ENCODE measurements at regions not wholly inside any gene's neighbourhood (a gene's known extent, or its start where the extent isn't known, plus 50 kb on each side); places are given as distances from the start of the nearest gene placed in this dataset.
"Not testable (repeated sequence)": the region's sequence is repeated elsewhere in the genome, so short reads cannot be mapped to it uniquely, and the experiment has no call there.

GRCh38 chr12:97061171-97061570 is 154.1 kb downstream of the NEDD1 start:
- Mint-ChIP-seq H3K36me3 (ENCODE audit: low read depth) (no peaks in the 10 kb centered on the region), H3K4me3 (no peak overlapping the region), H3K27me3 (peaks cover 3% of the 10 kb centered on the region), H3K9me3 (peaks cover 4% of the 10 kb centered on the region), H3K4me1 (no peaks in the 10 kb centered on the region), H3K27ac (no peak overlapping the region)
- ATAC-seq (no peak), DNase-seq (no peak)

GRCh38 chr12:97063292-97063935 is 156.4 kb downstream of the NEDD1 start:
- Mint-ChIP-seq H3K27me3 (peaks cover 3% of the 10 kb centered on the region), H3K36me3 (ENCODE audit: low read depth) (no peaks in the 10 kb centered on the region), H3K4me3 (no peak overlapping the region), H3K4me1 (no peaks in the 10 kb centered on the region), H3K27ac (no peak overlapping the region), H3K9me3 (no peaks in the 10 kb centered on the region)
- ATAC-seq (no peak), DNase-seq (no peak)

DNA sequence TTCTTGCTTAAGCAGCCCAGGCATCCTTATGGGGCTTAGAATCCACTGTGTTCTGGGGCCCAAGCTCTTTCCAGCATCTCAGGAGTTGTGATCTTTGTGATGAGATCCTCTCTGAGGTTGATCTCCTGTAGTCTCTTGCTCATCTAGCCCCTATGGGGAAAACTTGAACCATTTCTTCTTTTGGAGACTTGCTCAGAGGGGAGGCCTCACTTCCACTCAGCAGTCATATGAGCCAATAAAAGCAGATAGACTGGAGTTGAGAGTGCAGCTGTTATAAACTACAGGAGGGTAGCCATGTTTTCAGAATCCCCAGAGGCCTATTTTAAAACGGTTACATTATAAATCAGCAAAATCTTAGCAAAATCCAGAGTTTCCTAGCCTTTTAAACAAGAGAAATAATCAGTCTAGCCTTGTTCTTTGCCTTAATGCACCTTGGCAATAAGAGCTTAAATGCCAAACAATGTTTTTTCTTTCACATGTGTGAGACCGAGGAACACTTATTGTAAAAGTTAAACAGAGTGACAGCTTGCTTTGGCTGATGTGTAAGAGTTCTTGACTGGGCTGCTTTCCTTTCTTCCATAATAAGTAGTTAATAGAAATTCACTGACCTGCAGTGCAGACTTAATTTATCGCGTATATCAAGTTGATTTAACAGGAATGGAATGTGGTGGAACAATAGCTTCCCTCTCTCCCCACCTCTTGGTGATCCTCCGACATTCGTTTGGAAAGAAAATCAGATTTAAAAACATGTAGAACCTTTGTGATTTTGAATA is 168.3 kb downstream of the NEDD1 start:
- no peak for DNase-seq
- no peak overlapping the region for H3K27ac Mint-ChIP-seq
- no peaks in the 10 kb centered on the region for H3K36me3 Mint-ChIP-seq (ENCODE audit: low read depth)
- H3K9me3 Mint-ChIP-seq: peaks cover 3% of the 10 kb centered on the region
- no peaks in the 10 kb centered on the region for H3K27me3 Mint-ChIP-seq
- H3K4me3 Mint-ChIP-seq: no peak overlapping the region
- no peaks in the 10 kb centered on the region for H3K4me1 Mint-ChIP-seq
- no peak for ATAC-seq

DNA sequence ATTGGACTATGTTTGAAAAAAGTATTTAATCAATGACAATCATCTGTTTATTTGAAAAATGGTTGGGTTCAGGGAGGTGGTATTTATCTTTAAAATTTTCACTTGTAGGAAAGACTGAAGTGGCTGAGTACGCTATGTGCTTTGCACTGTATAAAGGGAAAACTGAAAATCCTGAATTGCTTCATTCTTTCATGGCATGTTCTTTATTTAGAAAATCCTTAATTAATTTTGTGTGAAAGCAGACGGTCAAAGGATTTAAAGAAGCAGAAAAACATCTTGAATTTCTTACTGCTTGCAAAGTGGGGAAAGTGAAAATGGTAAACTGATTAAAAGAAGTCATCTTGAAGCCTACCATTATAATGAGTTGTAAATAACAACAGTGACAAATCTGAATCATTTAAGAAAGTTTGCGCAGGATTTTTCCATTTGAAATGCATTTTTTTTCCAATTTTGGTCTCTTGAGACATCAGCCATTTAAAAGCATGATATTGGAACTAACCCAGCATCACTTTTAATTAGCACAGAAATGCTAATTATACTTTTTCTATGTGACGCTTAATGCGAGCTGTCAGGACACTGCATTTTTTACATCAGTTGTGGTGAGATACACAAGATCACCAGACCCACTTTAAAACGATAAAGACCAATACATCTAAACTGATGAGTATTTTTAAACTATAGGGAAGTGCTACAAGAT is 169.0 kb downstream of the NEDD1 start:
- no peak overlapping the region for H3K27ac Mint-ChIP-seq
- H3K4me3 Mint-ChIP-seq: no peak overlapping the region
- peaks cover 3% of the 10 kb centered on the region for H3K9me3 Mint-ChIP-seq
- no peak for ATAC-seq
- DNase-seq: no peak
- no peaks in the 10 kb centered on the region for H3K4me1 Mint-ChIP-seq
- no peaks in the 10 kb centered on the region for H3K36me3 Mint-ChIP-seq (ENCODE audit: low read depth)
- H3K27me3 Mint-ChIP-seq: no peaks in the 10 kb centered on the region

DNA sequence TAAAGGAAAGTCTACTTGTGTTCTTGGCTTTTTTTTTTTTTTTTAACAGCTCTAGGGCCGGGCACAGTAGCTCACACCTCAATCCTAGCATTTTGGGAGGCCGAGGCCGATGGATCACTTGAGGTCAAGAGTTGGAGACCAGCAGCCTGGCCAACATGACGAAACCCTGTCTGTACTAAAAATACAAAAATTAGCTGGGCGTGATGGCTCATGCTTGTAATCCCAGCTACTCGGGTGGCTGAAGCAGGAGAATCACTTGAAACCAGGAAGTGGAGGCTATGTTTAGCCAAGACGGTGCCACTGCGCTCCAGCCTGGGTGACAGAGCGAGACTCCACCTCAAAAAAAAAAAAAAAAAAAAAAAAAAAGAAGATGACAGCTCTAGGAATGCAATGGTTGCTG is 169.9 kb downstream of the NEDD1 start:
- not testable (repeated sequence) for H3K4me3 Mint-ChIP-seq

DNA sequence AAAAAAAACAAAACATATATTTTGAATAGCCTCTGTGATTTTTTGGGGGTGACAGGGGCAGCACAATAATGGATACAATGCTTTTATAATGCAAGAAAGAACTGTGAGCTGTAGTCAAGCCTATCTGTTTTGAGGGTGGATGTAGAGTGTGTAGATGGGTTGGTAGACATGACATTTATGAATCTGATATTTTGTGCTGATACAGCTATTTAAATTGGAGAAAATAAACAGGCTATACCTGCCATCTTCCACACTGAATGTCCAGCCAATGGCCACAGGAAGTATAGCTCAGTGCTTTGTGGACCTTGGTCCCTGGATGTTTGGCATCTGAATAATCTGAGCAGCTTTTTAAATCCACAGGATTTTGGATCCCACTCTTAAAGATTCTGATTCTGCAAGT is 175.0 kb downstream of the NEDD1 start:
- no peaks in the 10 kb centered on the region for H3K36me3 Mint-ChIP-seq (ENCODE audit: low read depth)
- ATAC-seq (no peak), DNase-seq (no peak)
- H3K4me3 Mint-ChIP-seq: no peak overlapping the region
- no peaks in the 10 kb centered on the region for H3K9me3 Mint-ChIP-seq
- no peaks in the 10 kb centered on the region for H3K4me1 Mint-ChIP-seq
- no peak overlapping the region for H3K27ac Mint-ChIP-seq
- H3K27me3 Mint-ChIP-seq: no peaks in the 10 kb centered on the region

More for the DNA sequence above, 169.9 kb downstream of the NEDD1 start:
- H3K4me1 Mint-ChIP-seq; ATAC-seq; H3K27me3 Mint-ChIP-seq; H3K27ac Mint-ChIP-seq; DNase-seq; H3K9me3 Mint-ChIP-seq; H3K36me3 Mint-ChIP-seq (ENCODE audit: low read depth): not testable (repeated sequence)

GRCh38 chr12:97093187-97093683 is 186.2 kb downstream of the NEDD1 start:
- Mint-ChIP-seq H3K4me3 (no peak overlapping the region), H3K27me3 (peaks cover 4% of the 10 kb centered on the region), H3K9me3 (no peaks in the 10 kb centered on the region), H3K4me1 (no peaks in the 10 kb centered on the region), H3K36me3 (ENCODE audit: low read depth) (no peaks in the 10 kb centered on the region), H3K27ac (no peak overlapping the region)
- DNase-seq (no peak), ATAC-seq (no peak)

DNA sequence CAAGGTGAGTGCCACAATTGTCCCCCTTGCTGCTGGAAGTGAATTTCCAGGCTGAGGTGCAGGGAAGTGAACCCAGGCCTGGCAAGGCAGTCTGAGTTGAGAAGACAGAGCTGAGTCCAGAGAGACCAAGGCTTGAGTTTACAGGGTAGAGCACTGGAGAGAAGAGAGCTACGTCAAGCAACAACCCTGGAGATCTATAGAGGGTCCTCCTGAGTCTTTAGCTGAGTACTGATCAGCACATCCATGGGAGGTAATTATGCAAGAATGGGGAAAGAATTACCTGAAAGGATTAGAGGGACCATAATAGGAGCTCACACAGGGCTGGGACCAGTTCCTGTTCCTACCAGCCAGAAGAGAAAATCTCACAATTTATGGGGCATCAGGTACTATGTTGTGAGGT is 190.7 kb downstream of the NEDD1 start:
- DNase-seq: no peak
- Mint-ChIP-seq H3K27ac (no peak overlapping the region), H3K9me3 (peaks cover 5% of the 10 kb centered on the region), H3K4me3 (no peak overlapping the region), H3K36me3 (ENCODE audit: low read depth) (no peaks in the 10 kb centered on the region), H3K27me3 (no peaks in the 10 kb centered on the region), H3K4me1 (no peaks in the 10 kb centered on the region)
- no peak for ATAC-seq

GRCh38 chr12:97109441-97109840 is 202.4 kb downstream of the NEDD1 start:
- ATAC-seq: no peak
- DNase-seq: no peak
- Mint-ChIP-seq H3K4me1 (no peaks in the 10 kb centered on the region), H3K27me3 (peaks cover 5% of the 10 kb centered on the region), H3K27ac (no peak overlapping the region), H3K4me3 (no peak overlapping the region), H3K9me3 (peaks cover 8% of the 10 kb centered on the region), H3K36me3 (ENCODE audit: low read depth) (no peaks in the 10 kb centered on the region)

- no peak for DNase-seq
- Mint-ChIP-seq H3K27ac (no peak overlapping the region), H3K36me3 (ENCODE audit: low read depth) (no peaks in the 10 kb centered on the region), H3K27me3 (peaks cover 3% of the 10 kb centered on the region), H3K4me1 (no peaks in the 10 kb centered on the region), H3K9me3 (peaks cover 5% of the 10 kb centered on the region), H3K4me3 (no peak overlapping the region)
- no peak for ATAC-seq
Measured at GRCh38 chr12:97112136-97112535, 205.1 kb downstream of the NEDD1 start.

- peaks cover 5% of the 10 kb centered on the region for H3K9me3 Mint-ChIP-seq
- ATAC-seq (no peak), DNase-seq (no peak)
- no peak overlapping the region for H3K27ac Mint-ChIP-seq
- no peaks in the 10 kb centered on the region for H3K4me1 Mint-ChIP-seq
- H3K4me3 Mint-ChIP-seq: no peak overlapping the region
- H3K27me3 Mint-ChIP-seq: no peaks in the 10 kb centered on the region
- no peaks in the 10 kb centered on the region for H3K36me3 Mint-ChIP-seq (ENCODE audit: low read depth)
Measured at GRCh38 chr12:97118796-97119375, 211.8 kb downstream of the NEDD1 start.

GRCh38 chr12:97127061-97127460 is 220.0 kb downstream of the NEDD1 start:
- peaks cover 3% of the 10 kb centered on the region for H3K27me3 Mint-ChIP-seq
- no peaks in the 10 kb centered on the region for H3K4me1 Mint-ChIP-seq
- ATAC-seq (no peak), DNase-seq (no peak)
- peaks cover 5% of the 10 kb centered on the region for H3K9me3 Mint-ChIP-seq
- H3K4me3 Mint-ChIP-seq: no peak overlapping the region
- no peaks in the 10 kb centered on the region for H3K36me3 Mint-ChIP-seq (ENCODE audit: low read depth)
- H3K27ac Mint-ChIP-seq: no peak overlapping the region

- Mint-ChIP-seq H3K36me3 (ENCODE audit: low read depth) (no peaks in the 10 kb centered on the region), H3K27ac (no peak overlapping the region), H3K4me1 (no peaks in the 10 kb centered on the region), H3K27me3 (peaks cover 4% of the 10 kb centered on the region), H3K9me3 (peaks cover 5% of the 10 kb centered on the region), H3K4me3 (no peak overlapping the region)
- DNase-seq (no peak), ATAC-seq (no peak)
Measured at GRCh38 chr12:97131220-97131981, 224.3 kb downstream of the NEDD1 start.

GRCh38 chr12:97132270-97132669 is 225.2 kb downstream of the NEDD1 start:
- Mint-ChIP-seq H3K9me3 (peaks cover 5% of the 10 kb centered on the region), H3K36me3 (ENCODE audit: low read depth) (no peaks in the 10 kb centered on the region)
- no peak for DNase-seq

More at GRCh38 chr12:97132270-97132669, 225.2 kb downstream of the NEDD1 start:
- Mint-ChIP-seq H3K4me3 (no peak overlapping the region), H3K4me1 (no peaks in the 10 kb centered on the region), H3K27me3 (peaks cover 4% of the 10 kb centered on the region), H3K27ac (no peak overlapping the region)
- ATAC-seq: no peak
